CD4-positive, CD25-positive, alpha-beta regulatory T cell (primary cell): ENCODE measurements at regions not wholly inside any gene's neighbourhood (a gene's known extent, or its start where the extent isn't known, plus 50 kb on each side); places are given as distances from the start of the nearest gene placed in this dataset.

Source experiments
- ATAC-seq, 2 donors: fragments of 150-1000 bp; cut with Tn5 transposase; one replicate each; pipeline ENCODE4 v1.10.0; 2021; ENCODE audit warnings: low read depth in 2 of 2, moderate number of reproducible peaks in 2 of 2, moderate library complexity in 1 of 2
- DNase-seq, 3 donors: peaks; one replicate each; pipeline versions ENCODE4 v3.0.0 to v3.0.0-alpha.2; 2012 to 2022; ENCODE audit warnings: mixed read lengths in 1 of 3
- H3K27ac ChIP-seq: one replicate; pipeline ENCODE4 v1.7.0; 2013; ENCODE audit warnings: mild to moderate bottlenecking, low read length; ENCODE audit not compliant: insufficient read depth, poor library complexity, severe bottlenecking
- H3K27me3 ChIP-seq: one replicate; pipeline ENCODE4 v1.7.0; 2013; ENCODE audit warnings: low read length; ENCODE audit not compliant: control insufficient read depth, insufficient read depth
- H3K36me3 ChIP-seq: one replicate; pipeline ENCODE4 v1.7.0; 2013; ENCODE audit warnings: mild to moderate bottlenecking, low read length, moderate library complexity; ENCODE audit not compliant: control insufficient read depth, insufficient read depth
- H3K4me1 ChIP-seq: 2 replicates; pipeline ENCODE4 v1.7.0; 2013; ENCODE audit warnings: mild to moderate bottlenecking, low read length; ENCODE audit not compliant: insufficient read depth, control insufficient read depth, poor library complexity, severe bottlenecking
- H3K4me3 ChIP-seq: one replicate; pipeline ENCODE4 v1.7.0; 2013; ENCODE audit warnings: low read depth, mild to moderate bottlenecking, low read length, moderate library complexity
- H3K9me3 ChIP-seq, 2 experiments: 1 replicate in 1 of 2; 2 replicates in 1 of 2; pipeline ENCODE4 v1.7.0; 2013; ENCODE audit warnings: low read length in 2 of 2, mild to moderate bottlenecking in 1 of 2, moderate library complexity in 1 of 2; ENCODE audit not compliant: control insufficient read depth in 2 of 2
- H3K27ac Mint-ChIP-seq, 3 donors: one replicate each; pipeline ENCODE4 v1.8.0; 2020 to 2022; ENCODE audit warnings: mild to moderate bottlenecking in 3 of 3, mixed read lengths in 3 of 3, moderate library complexity in 2 of 3
- H3K27me3 Mint-ChIP-seq: one replicate; pipeline ENCODE4 v1.8.0; 2022; ENCODE audit warnings: mild to moderate bottlenecking, mixed read lengths
- H3K36me3 Mint-ChIP-seq: one replicate; pipeline ENCODE4 v1.8.0; 2020; ENCODE audit warnings: mixed read lengths
- H3K4me1 Mint-ChIP-seq, 4 donors: one replicate each; pipeline ENCODE4 v1.8.0; 2020 to 2022; ENCODE audit warnings: mixed read lengths in 4 of 4, mild to moderate bottlenecking in 1 of 4
- H3K4me3 Mint-ChIP-seq, 4 donors: one replicate each; pipeline ENCODE4 v1.8.0; 2020 to 2022; ENCODE audit warnings: mild to moderate bottlenecking in 4 of 4, mixed read lengths in 4 of 4, moderate library complexity in 3 of 4
- H3K9me3 Mint-ChIP-seq, 7 donors: one replicate each; pipeline ENCODE4 v1.8.0; 2020 to 2022; ENCODE audit warnings: mixed read lengths in 7 of 7, mild to moderate bottlenecking in 3 of 7, moderate library complexity in 2 of 7

GRCh38 chr3:177287231-177287630, 89.9 kb upstream of the TBL1XR1 start:
- Histone ChIP-seq H3K27me3 (no peaks in the 10 kb centered on the region), H3K4me3 (no peak overlapping the region), H3K36me3 (no peaks in the 10 kb centered on the region), H3K4me1 (peaks cover 12% of the 10 kb centered on the region), H3K9me3 (no peaks in the 10 kb centered on the region), H3K27ac (no peak overlapping the region)
- ATAC-seq: no peak
- Mint-ChIP-seq H3K9me3 (no peaks in the 10 kb centered on the region), H3K4me1 (peaks cover 4 to 15% (median 13%) of the 10 kb centered on the region in 4 donors), H3K27ac (no peak overlapping the region), H3K36me3 (no peaks in the 10 kb centered on the region), H3K27me3 (no peaks in the 10 kb centered on the region), H3K4me3 (no peak overlapping the region)
- no peak for DNase-seq

GRCh38 chr3:177290633-177291032, 93.4 kb upstream of the TBL1XR1 start:
- ATAC-seq: no peak
- Mint-ChIP-seq H3K4me1 (peaks cover 0 to 9% (median 3%) of the 10 kb centered on the region in 4 donors), H3K27me3 (no peaks in the 10 kb centered on the region), H3K27ac (no peak overlapping the region), H3K9me3 (no peaks in the 10 kb centered on the region), H3K36me3 (no peaks in the 10 kb centered on the region), H3K4me3 (no peak overlapping the region)
- Histone ChIP-seq H3K27ac (no peak overlapping the region), H3K4me1 (no peaks in the 10 kb centered on the region), H3K4me3 (no peak overlapping the region), H3K36me3 (no peaks in the 10 kb centered on the region), H3K9me3 (no peaks in the 10 kb centered on the region), H3K27me3 (no peaks in the 10 kb centered on the region)
- DNase-seq: no peak

- no peak for DNase-seq
- Mint-ChIP-seq H3K27me3 (no peaks in the 10 kb centered on the region), H3K36me3 (no peaks in the 10 kb centered on the region), H3K4me1 (peaks cover 0 to 5% (median 0%) of the 10 kb centered on the region in 4 donors), H3K9me3 (no peaks in the 10 kb centered on the region), H3K4me3 (no peak overlapping the region), H3K27ac (no peak overlapping the region)
- no peak overlapping the region for H3K27ac ChIP-seq
- no peaks in the 10 kb centered on the region for H3K4me1 ChIP-seq
- no peaks in the 10 kb centered on the region for H3K9me3 ChIP-seq
- no peaks in the 10 kb centered on the region for H3K36me3 ChIP-seq
- no peak overlapping the region for H3K4me3 ChIP-seq
- no peaks in the 10 kb centered on the region for H3K27me3 ChIP-seq
- no peak for ATAC-seq
These were observed 96.9 kb upstream of the TBL1XR1 start for GRCh38 chr3:177294221-177294620.

GRCh38 chr3:177295116-177295515, 97.8 kb upstream of the TBL1XR1 start:
- ATAC-seq: no peak
- DNase-seq: no peak
- H3K4me1 Mint-ChIP-seq: peaks cover 0 to 3% (median 0%) of the 10 kb centered on the region in 4 donors
- no peak overlapping the region for H3K4me3 Mint-ChIP-seq
- H3K36me3 ChIP-seq: no peaks in the 10 kb centered on the region
- no peaks in the 10 kb centered on the region for H3K9me3 Mint-ChIP-seq
- no peaks in the 10 kb centered on the region for H3K4me1 ChIP-seq
- no peaks in the 10 kb centered on the region for H3K36me3 Mint-ChIP-seq
- H3K27me3 ChIP-seq: no peaks in the 10 kb centered on the region
- H3K9me3 ChIP-seq: no peaks in the 10 kb centered on the region
- no peaks in the 10 kb centered on the region for H3K27me3 Mint-ChIP-seq
- no peak overlapping the region for H3K4me3 ChIP-seq
- H3K27ac Mint-ChIP-seq: no peak overlapping the region
- H3K27ac ChIP-seq: no peak overlapping the region

GRCh38 chr3:177299250-177299649, 102.0 kb upstream of the TBL1XR1 start:
- no peaks in the 10 kb centered on the region for H3K4me1 ChIP-seq
- no peak overlapping the region for H3K4me3 Mint-ChIP-seq
- no peaks in the 10 kb centered on the region for H3K27me3 Mint-ChIP-seq
- H3K9me3 ChIP-seq: no peaks in the 10 kb centered on the region
- H3K36me3 Mint-ChIP-seq: no peaks in the 10 kb centered on the region
- ATAC-seq: no peak
- H3K4me1 Mint-ChIP-seq: peaks cover 0 to 3% (median under 1%) of the 10 kb centered on the region in 4 donors
- no peaks in the 10 kb centered on the region for H3K27me3 ChIP-seq
- H3K36me3 ChIP-seq: no peaks in the 10 kb centered on the region
- H3K27ac Mint-ChIP-seq: no peak overlapping the region
- H3K9me3 Mint-ChIP-seq: no peaks in the 10 kb centered on the region
- no peak overlapping the region for H3K27ac ChIP-seq
- no peak for DNase-seq
- no peak overlapping the region for H3K4me3 ChIP-seq

- H3K4me3 Mint-ChIP-seq: no peak overlapping the region
- ATAC-seq: no peak
These were observed 103.0 kb upstream of the TBL1XR1 start for GRCh38 chr3:177300039-177300833.

GRCh38 chr3:177300842-177301241, 103.6 kb upstream of the TBL1XR1 start:
- H3K27me3 Mint-ChIP-seq: no peaks in the 10 kb centered on the region
- H3K4me3 ChIP-seq: no peak overlapping the region
- H3K4me1 ChIP-seq: no peaks in the 10 kb centered on the region
- H3K9me3 ChIP-seq: no peaks in the 10 kb centered on the region
- H3K36me3 ChIP-seq: no peaks in the 10 kb centered on the region
- H3K36me3 Mint-ChIP-seq: no peaks in the 10 kb centered on the region
- no peaks in the 10 kb centered on the region for H3K27me3 ChIP-seq
- no peak for ATAC-seq
- no peak overlapping the region for H3K27ac ChIP-seq
- no peaks in the 10 kb centered on the region for H3K9me3 Mint-ChIP-seq
- DNase-seq: no peak
- H3K27ac Mint-ChIP-seq: no peak overlapping the region
- peaks cover 0 to 3% (median 1%) of the 10 kb centered on the region in 4 donors for H3K4me1 Mint-ChIP-seq
- no peak overlapping the region for H3K4me3 Mint-ChIP-seq

More at GRCh38 chr3:177300039-177300833, 103.0 kb upstream of the TBL1XR1 start:
- Histone ChIP-seq H3K4me1 (no peaks in the 10 kb centered on the region), H3K27ac (no peak overlapping the region), H3K9me3 (no peaks in the 10 kb centered on the region), H3K36me3 (no peaks in the 10 kb centered on the region), H3K27me3 (no peaks in the 10 kb centered on the region), H3K4me3 (no peak overlapping the region)
- Mint-ChIP-seq H3K27me3 (no peaks in the 10 kb centered on the region), H3K4me1 (peaks cover 0 to 3% (median under 1%) of the 10 kb centered on the region in 4 donors), H3K27ac (no peak overlapping the region), H3K36me3 (no peaks in the 10 kb centered on the region), H3K9me3 (no peaks in the 10 kb centered on the region)
- no peak for DNase-seq

GRCh38 chr3:177306252-177306651, 109.0 kb upstream of the TBL1XR1 start:
- H3K4me1 Mint-ChIP-seq: peaks cover 0 to 3% (median 0%) of the 10 kb centered on the region in 4 donors
- no peak overlapping the region for H3K4me3 Mint-ChIP-seq
- H3K27ac ChIP-seq: no peak overlapping the region
- no peak overlapping the region for H3K4me3 ChIP-seq
- H3K27ac Mint-ChIP-seq: no peak overlapping the region
- H3K36me3 Mint-ChIP-seq: no peaks in the 10 kb centered on the region
- no peaks in the 10 kb centered on the region for H3K36me3 ChIP-seq
- peaks cover 3 to 8% of the 10 kb centered on the region in 2 experiments for H3K9me3 ChIP-seq
- no peak for DNase-seq
- no peak for ATAC-seq
- peaks cover 0 to 6% (median 0%) of the 10 kb centered on the region in 7 donors for H3K9me3 Mint-ChIP-seq
- no peaks in the 10 kb centered on the region for H3K27me3 ChIP-seq
- H3K4me1 ChIP-seq: no peaks in the 10 kb centered on the region
- no peaks in the 10 kb centered on the region for H3K27me3 Mint-ChIP-seq
